CD4-positive, alpha-beta T cell treated with Interleukin-6 at 100 ng/mL for 8 hours (primary cell): ENCODE measurements at regions not wholly inside any gene's neighbourhood (a gene's known extent, or its start where the extent isn't known, plus 50 kb on each side); places are given as distances from the start of the nearest gene placed in this dataset.

Experiments used
- DNase-seq: peaks from one replicate; pipeline ENCODE4 v3.0.0-alpha.2; 2020; ENCODE audit warnings: mixed read lengths, low spot score

DNA sequence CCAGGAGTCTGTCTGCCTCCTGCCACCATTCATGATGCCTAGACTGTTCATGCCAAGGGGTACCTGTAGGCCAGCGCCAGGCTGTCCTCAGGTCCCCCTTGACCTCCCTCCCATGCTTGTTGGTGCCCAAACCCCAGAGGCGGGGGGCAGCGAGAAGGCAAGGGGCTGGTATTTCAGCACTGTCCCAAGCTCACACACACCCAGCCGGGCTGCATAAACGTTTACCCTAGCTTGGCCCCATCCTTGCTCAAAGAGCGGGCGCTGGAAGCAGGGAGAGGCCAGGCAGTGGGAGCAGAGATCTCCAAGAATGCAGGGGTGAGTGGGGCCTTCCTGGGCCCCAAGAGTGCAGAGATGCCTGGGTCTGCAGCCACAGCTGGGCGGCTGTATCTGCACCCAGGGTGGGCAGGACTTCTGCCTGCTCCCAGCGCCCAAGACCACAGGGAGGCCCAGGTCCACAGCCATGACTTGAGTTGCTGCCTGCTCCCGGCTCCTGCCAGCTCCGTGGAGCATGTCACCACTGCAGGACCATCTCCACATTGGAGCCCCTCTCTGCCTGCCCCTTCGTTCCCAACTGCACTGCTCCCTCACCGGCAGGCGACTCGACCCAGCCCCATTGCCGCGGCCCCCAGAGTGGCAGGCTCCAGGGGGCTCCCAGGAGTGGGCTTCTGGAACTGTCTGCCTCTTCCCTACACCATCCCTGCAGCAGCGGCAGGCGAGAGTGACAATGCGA, 616.6 kb downstream of the METTL4 start:
- DNase-seq = no peak

DNA sequence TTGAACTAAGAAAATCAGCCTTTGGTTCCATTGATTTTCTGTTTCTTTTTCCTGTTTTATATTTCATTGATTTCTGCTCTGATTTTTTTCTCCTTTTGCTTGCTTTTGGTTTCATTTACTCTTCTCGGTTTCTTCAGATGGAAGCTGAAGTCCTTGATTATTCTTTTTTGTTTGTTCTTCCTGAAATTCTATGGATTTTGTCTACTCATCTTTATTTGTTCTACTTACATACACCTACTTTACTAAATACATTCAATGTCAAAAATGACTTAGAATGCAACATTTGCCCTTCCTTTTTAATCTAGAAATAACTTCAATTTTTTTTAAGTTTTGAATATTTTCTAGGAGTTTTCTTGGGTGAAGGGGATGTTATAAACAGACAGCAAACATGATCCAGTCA, 612.5 kb downstream of the METTL4 start:
- no peak for DNase-seq

- DNase-seq = no peak
Observed at GRCh38 chr18:1965016-1965415, 606.3 kb downstream of the METTL4 start.

DNA sequence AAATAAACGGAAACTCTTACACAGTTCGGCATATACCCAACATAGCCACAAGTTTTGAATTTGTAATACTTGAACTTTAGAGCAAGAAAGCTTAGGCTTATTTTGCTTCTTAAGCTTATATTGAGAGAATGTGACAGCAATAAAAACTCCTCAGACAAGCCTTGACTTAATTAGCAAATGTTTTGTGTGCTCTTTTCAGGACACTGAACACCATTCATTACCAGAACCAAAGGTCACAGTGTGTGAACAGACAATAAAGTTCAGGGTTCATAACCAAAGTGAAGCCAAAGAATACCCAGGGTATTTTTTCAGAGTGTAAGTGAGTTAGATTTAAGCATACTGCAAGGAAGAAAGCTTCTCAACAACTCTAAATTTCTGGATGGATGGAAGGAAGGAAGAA, 605.8 kb downstream of the METTL4 start:
- no peak for DNase-seq

DNA sequence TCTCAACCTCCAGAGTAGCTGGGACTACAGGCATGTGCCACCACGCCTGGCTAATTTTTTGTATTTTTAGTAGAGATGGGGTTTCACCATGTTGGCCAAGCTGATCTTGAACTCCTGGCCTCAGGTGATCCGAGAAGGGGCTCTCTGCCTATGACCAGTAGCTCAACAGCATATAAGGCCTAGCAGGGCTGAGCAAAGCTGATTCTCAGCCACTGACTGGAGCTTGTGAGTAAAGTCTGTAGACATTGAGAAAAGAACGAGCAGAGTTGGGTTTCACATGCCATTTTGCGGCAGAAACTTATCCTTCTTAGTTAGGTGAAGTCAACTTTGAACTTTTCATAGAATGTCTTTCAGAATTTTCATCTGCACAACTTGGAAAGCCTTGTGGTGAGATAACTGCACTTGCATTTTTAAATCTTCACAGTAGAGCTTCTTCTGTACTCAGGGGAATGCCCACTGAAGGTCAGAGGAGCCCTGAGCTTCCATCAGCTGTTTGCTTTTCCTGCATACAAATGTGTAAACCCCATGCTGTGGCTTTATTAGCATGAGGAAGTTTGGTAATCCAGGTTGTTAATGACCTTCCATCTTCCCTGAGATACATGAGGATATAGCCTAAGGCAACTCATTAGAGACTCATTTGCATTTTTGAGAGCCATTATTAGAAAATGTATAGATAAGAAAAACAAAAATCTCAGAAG, 602.4 kb downstream of the METTL4 start:
- no peak for DNase-seq

DNA sequence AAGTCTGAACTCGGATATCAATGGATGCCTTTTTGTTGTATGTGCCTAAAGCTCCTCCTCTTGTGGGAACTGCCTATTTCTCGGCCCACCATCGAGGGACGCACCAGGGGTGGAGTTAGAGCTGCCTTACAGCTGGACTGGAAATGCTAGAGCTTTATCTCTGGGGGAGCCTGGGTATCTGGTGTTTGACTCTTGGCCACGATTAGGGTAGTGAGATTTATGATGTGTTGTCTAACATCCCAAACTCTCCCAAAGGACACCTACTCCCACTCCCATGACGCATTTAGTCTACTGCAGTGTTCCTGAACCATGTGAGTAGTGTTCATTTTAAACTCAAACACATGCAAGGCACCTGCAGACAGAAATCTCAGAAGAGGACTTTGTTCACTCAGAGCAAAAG, 594.8 kb downstream of the METTL4 start:
- DNase-seq = no peak

DNA sequence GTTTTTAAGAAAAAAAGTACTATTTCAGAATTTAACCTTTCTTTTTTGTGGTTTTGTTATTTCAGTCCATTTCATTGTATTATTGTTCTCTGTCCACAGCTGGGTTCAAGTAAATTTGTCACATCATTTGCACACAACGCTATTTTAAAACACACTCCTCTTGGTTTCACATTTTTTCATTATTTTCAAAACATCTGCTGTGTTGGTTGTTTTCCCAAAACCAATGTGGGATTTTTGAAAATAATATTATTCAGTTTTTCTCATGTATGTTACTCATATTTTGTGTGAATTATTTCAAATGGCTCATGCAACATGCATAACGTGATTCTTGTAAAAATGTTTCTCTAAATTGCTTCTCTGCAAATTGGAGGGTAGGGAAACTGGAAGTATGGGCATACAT, 589.2 kb downstream of the METTL4 start:
- no peak for DNase-seq

GRCh38 chr18:1983746-1984515, 587.4 kb downstream of the METTL4 start:
- no peak for DNase-seq

DNA sequence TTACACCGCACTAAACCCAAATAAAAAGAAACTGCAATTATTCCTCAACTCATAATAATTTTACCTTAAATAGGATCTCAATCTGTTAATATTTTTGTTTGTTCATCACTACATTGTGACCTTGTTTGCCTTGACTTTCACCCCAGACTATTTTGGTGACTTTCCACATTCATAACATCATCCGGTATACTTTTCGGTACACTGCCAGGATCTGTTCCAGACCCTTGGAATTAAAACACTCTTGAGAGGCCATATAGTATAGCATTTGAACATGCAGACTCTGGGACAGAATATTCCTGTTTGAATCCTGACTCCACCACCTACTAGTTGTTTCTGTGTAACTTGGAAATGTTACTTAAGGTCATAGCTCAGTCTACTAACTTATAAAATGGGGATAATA, 577.4 kb downstream of the METTL4 start:
- no peak for DNase-seq

- DNase-seq = no peak
Observed at GRCh38 chr18:1994471-1994870, 576.8 kb downstream of the METTL4 start.

DNA sequence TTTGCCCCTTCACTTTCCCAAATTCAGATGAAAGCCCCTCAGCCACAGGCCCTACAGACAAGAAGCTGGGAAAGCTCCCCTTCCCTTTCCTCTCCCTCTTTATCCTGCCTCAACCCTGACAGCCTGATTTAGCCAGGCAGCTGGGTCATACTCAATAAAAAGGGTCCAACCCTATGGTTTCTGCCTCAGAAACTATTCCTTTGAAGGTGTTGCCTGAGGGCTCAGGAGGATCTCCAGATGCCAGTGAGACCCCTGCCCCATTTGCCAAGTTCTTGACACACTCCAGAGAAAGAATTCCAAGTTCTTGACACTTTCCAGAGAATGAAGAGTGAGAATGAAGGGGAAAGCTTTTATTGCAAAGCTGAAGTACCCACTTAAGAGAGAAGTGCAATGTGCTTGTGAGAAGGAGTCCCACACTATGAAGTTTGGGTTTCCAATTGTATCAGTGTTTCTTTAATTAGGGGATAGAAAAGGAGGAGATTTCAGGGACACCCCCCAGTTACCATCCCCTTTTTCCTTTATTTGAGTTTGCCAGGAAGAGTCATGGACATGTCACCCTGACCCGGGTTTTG, 576.2 kb downstream of the METTL4 start:
- no peak for DNase-seq

GRCh38 chr18:1998121-1998520, 573.2 kb downstream of the METTL4 start:
- no peak for DNase-seq

- DNase-seq = no peak
Observed at GRCh38 chr18:1999387-1999786, 571.9 kb downstream of the METTL4 start.

DNA sequence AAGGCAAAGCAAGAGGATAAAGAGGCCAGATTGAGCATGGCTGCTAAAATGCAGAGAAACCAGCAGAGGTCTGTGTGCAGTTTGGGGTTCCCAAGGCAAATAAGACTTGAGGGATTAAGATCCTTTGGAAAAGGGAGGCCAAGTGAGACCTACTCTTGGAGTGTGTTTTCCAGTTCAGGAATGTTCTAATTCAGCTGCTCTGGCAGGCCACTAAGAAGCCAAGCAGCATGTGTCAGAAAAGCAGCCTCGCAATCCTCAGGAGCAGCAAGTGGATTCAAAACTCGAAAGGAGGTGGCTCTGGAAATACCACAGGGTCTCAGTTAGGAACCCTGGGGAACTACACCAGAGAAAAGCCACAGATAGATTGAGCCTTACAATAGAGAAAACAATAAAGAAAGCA, 569.2 kb downstream of the METTL4 start:
- DNase-seq = no peak

DNA sequence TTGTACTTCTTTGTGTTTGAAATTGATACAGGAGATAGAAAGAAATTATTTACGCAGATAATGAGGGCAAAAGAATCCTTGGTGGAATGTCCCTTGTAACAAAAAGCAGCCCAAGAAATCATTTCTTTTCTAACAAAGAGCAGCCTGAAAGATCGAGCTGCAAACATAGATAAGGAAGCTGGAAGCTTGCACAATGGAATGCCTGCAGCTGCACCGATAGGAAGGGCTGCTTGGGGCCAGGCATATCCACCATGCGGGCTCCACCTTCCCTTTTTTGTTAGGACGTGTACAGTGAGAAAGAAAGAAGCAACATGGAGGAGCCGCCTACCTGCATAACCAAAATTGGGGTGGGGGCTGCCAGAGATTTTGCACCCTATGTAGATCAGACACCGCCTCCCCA, 568.7 kb downstream of the METTL4 start:
- no peak for DNase-seq

DNA sequence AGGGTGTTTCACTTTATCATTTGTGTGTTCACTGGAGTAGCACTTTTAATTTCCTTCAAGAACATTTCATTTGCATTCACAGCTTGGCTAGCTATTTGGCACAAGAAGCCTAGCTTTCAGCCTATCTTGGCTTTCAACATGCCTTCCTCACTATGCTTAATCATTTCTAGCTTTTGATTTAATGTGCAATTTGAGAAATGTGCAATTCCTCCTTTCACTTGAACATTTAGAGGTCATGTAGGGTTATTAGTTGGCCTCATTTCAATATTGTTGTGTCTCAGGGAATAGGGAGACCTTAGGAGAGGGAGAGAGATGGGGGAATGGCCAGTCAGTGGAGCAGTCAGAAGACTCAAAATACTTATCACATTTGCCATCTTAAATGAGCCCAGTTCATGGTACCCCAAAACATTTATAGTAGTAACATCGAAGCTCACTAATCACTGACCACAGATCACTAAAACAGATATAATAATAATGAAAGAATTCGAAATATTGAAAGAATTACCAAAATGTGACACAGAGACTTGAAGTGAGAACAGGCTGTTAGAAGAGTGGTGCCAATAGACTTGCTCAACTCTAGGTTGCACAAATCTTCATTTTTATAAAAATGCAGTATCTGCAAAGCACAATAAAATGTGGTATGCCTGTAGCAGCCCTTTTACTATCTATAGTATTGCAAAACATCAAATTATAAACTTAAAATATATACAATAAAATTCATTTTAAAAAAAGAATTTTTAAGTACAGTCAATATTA, 561.2 kb downstream of the METTL4 start:
- no peak for DNase-seq

GRCh38 chr18:2027016-2027415, 544.3 kb downstream of the METTL4 start:
- no peak for DNase-seq

DNA sequence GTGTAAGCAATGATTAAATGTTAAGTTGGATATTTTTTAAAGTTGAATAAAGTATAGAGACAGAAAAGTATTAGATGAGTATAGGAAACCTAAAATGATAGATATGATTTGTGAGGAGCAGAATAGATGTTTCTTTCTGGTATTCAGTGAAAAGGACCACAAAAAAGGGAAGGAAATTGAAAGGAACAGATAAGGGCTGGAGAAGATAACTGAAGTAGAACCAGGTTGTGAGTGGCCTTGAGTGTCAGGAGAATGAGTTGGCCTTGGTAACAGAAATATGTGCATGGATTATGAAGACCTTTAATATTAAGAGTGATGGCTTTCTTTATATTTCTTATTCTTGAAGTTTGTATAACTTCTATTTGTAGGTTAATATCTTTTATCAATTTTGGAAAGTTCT, 543.5 kb downstream of the METTL4 start:
- DNase-seq = no peak

- DNase-seq = no peak
Observed at GRCh38 chr18:2028986-2029385, 542.3 kb downstream of the METTL4 start.

- DNase-seq = no peak
Observed at GRCh38 chr18:2030647-2031046, 540.7 kb downstream of the METTL4 start.

DNA sequence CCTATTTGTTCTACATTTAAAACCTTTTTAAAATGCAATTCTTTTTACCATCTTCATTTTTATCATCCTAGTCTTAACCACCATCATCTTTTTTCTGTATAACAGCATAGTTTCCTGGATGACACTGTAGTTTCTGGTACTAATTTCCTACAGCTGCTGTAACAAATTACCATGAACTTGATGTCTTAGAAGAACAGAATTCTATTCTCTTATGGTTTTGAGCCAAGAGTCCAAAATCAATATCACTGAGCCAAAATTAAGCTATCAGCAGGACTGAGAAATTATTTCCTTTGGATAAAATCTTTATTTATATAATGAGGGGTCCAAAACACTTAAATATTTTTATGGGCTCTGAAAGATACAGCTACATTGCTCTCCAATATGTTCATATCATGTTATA, 539.3 kb downstream of the METTL4 start:
- no peak for DNase-seq

- no peak for DNase-seq
Observed at GRCh38 chr18:2035056-2035455, 536.2 kb downstream of the METTL4 start.
